Central memory CD8-positive, alpha-beta T cell (primary cell): ENCODE measurements at regions not wholly inside any gene's neighbourhood (a gene's known extent, or its start where the extent isn't known, plus 50 kb on each side); places are given as distances from the start of the nearest gene placed in this dataset.
"Not testable (repeated sequence)": the region's sequence is repeated elsewhere in the genome, so short reads cannot be mapped to it uniquely, and the experiment has no call there.

Source experiments
- ATAC-seq: fragments of 150-1000 bp; cut with Tn5 transposase; replicated peaks from 2 replicates; pipeline ENCODE4 v1.10.0; 2022; ENCODE audit warnings: mild to moderate bottlenecking, moderate FRiP score, moderate number of reproducible peaks; ENCODE audit not compliant: poor library complexity, severe bottlenecking; ENCODE audit errors: extremely low read depth
- DNase-seq, 2 donors: peaks; one replicate each; pipeline ENCODE4 v3.0.0; 2021; ENCODE audit warnings: low spot score in 2 of 2
- H3K27ac Mint-ChIP-seq: one replicate; pipeline ENCODE4 v1.8.0; 2022; ENCODE audit warnings: low read depth, mild to moderate bottlenecking, moderate library complexity, mixed read lengths
- H3K27me3 Mint-ChIP-seq: one replicate; pipeline ENCODE4 v1.8.0; 2022; ENCODE audit warnings: mixed read lengths
- H3K36me3 Mint-ChIP-seq: one replicate; pipeline ENCODE4 v1.8.0; 2022; ENCODE audit warnings: mild to moderate bottlenecking, moderate library complexity, mixed read lengths; ENCODE audit not compliant: insufficient read depth
- H3K4me1 Mint-ChIP-seq: one replicate; pipeline ENCODE4 v1.8.0; 2022; ENCODE audit warnings: mixed read lengths
- H3K4me3 Mint-ChIP-seq: one replicate; pipeline ENCODE4 v1.8.0; 2022; ENCODE audit warnings: mild to moderate bottlenecking, moderate library complexity, mixed read lengths
- H3K9me3 Mint-ChIP-seq: one replicate; pipeline ENCODE4 v1.8.0; 2022; ENCODE audit warnings: mixed read lengths

DNA sequence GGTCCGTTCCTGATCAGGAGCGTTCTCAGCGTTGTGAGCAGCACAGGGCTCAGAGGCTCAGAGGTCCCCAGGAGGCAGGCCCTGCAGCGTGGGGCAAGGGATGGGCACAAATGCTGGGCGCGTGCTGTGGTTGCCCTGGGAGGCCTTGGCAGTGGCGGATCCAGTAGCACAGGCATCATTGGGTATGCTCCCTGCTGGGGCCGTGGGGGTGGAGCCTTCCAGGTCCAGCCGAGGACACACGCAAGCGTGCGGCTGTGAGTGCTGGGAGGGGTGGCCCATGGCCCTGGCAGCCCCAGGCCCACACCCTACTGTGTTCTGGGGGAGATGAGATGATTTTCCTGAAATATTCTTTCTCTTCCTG, 253.6 kb downstream of the ADGRD1 start:
- H3K36me3 Mint-ChIP-seq = not testable (repeated sequence)

DNA sequence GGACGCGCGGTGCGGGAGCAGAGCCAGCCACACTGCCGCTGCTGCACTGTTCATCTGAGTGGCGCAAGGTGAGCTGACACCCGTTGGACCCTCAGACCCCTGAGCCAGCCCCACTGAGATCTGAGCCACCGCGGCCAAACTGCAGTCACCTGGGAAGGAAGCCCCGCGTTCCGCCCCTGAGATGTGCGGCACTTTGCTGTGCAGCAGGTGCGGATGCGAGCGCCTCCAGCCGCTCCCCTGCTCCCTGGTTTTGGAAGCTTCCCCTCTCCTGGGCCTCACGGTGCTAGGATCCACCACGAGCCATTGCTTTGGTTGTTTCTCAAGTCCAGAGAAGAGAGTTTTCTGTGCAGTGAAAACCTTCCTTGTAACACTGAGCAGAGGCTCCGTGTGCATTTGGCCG, 254.1 kb downstream of the ADGRD1 start:
- H3K27ac Mint-ChIP-seq, DNase-seq, H3K4me3 Mint-ChIP-seq, H3K36me3 Mint-ChIP-seq, ATAC-seq, H3K4me1 Mint-ChIP-seq, H3K9me3 Mint-ChIP-seq: not testable (repeated sequence)
- peaks cover 16% of the 10 kb centered on the region for H3K27me3 Mint-ChIP-seq

More for the DNA sequence above, 253.6 kb downstream of the ADGRD1 start:
- not testable (repeated sequence) for H3K9me3 Mint-ChIP-seq, ATAC-seq, DNase-seq, H3K4me1 Mint-ChIP-seq, H3K4me3 Mint-ChIP-seq, H3K27ac Mint-ChIP-seq
- H3K27me3 Mint-ChIP-seq = peaks cover 16% of the 10 kb centered on the region

DNA sequence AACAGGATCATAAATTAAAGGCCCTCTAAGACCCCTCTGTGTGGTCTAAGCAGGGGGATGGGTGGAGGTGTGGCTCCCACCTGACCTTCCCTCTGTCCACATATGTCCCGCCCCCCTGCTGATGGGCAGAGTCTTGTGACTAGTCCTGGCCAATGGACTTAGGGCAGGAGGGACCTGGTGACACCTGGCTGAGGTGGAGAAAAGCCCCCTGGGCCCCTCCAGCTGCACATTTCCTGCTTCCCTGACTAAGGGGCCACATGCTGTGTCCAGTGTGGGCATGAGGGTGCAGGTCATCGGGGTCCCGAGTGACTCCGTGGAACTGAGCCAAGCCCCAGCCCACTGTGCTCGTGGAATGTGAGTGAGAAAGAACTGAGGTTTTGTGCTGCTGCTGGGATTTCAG, 254.7 kb downstream of the ADGRD1 start:
- Mint-ChIP-seq H3K36me3 (no peaks in the 10 kb centered on the region), H3K4me3 (no peak overlapping the region), H3K27me3 (peaks cover 22% of the 10 kb centered on the region), H3K4me1 (no peaks in the 10 kb centered on the region), H3K9me3 (peaks cover 7% of the 10 kb centered on the region), H3K27ac (no peak overlapping the region)
- ATAC-seq (no peak), DNase-seq (no peak)

DNA sequence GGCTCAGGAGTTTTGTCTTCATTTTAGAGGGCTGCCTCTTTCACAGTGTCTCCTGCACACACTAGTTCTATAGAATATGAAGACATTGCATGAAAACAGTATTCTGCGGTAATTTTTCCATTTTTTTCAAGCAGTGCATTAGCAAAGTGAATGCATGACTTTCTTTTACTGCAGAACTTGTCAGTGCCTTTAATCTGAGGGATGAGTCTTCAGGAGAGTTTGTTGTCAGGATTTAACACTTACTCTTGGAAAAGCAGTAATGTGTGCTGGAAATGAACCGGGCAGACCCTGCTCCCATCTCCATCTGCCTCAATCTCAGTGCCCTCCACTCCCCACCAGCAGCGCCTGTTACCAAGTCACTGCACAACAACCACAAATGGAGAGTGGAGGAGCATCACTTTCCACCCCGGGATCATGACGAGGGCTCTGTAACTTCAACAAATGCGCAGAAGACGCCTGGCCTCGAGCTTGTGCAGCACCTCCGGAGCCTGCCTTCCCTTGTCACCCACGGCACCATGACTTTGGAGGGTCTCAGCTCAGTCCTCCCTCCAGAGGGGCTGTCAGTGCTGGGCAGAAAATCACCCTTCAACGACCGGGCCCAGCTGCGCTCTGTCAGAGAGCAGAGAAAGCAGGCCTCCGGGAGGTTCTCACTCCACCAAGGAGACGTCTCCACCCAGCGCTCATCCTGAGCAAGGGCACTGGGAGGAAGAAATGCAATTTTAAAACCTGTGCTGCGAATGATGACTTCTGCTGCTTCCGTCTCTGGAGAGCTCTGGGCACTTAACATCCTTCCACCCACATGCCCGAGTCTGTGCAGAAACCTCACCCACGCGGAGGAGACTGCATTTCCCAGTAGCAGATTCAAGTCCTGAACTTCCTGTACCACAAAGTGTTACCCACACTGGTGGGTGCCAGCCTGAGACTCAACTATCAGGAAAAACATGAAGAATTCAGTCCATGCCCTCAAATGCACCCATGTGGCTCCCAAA, 255.7 kb downstream of the ADGRD1 start:
- Mint-ChIP-seq H3K4me3 (no peak overlapping the region), H3K4me1 (no peaks in the 10 kb centered on the region), H3K36me3 (no peaks in the 10 kb centered on the region), H3K9me3 (peaks cover 8% of the 10 kb centered on the region), H3K27me3 (peaks cover 25% of the 10 kb centered on the region), H3K27ac (no peak overlapping the region)
- ATAC-seq (no peak), DNase-seq (no peak)

DNA sequence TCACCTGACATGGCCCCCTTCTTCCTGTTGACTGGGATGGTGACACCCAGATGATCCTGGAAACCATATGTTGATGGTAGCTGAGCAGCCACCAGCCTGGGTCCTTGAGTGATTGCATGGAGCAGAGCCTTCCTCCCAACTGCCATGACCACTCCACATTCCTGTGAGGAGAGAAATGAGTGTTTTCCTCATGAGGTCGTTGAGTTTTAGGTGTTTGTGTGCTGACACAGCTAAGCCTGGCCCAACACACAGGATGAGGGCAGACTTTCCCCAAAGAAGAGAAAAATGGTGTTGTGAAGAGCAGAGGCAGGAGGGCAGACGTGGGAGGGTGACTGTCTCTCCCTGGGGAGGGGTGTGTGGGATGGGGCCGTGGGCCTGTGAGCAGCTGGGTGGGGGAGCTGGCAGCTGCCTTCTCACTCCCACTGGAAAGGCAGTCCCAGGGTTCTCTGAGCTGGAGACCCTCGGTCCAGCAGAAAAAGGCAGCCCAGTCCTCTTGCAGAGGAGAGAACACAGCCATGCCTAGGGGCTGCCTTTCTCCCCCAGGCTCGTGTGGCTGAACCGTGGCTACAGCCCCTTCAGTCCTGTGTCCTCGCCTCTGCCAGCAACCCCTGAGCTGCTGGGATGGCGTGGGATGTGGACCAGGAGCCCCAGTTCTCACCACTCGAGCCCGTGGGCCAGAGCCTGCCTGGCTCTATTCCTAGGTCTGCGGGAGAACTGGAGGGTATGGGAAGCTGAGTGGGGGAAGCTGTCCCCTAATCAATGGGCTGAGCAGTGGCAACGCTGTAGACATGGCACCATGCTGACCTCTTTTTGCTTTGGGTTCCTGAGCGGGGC, 257.0 kb downstream of the ADGRD1 start:
- peaks cover 25% of the 10 kb centered on the region for H3K27me3 Mint-ChIP-seq
- H3K4me1 Mint-ChIP-seq = no peaks in the 10 kb centered on the region
- no peaks in the 10 kb centered on the region for H3K36me3 Mint-ChIP-seq
- DNase-seq = no peak
- no peak overlapping the region for H3K4me3 Mint-ChIP-seq
- no peak for ATAC-seq
- H3K27ac Mint-ChIP-seq = no peak overlapping the region
- peaks cover 8% of the 10 kb centered on the region for H3K9me3 Mint-ChIP-seq

DNA sequence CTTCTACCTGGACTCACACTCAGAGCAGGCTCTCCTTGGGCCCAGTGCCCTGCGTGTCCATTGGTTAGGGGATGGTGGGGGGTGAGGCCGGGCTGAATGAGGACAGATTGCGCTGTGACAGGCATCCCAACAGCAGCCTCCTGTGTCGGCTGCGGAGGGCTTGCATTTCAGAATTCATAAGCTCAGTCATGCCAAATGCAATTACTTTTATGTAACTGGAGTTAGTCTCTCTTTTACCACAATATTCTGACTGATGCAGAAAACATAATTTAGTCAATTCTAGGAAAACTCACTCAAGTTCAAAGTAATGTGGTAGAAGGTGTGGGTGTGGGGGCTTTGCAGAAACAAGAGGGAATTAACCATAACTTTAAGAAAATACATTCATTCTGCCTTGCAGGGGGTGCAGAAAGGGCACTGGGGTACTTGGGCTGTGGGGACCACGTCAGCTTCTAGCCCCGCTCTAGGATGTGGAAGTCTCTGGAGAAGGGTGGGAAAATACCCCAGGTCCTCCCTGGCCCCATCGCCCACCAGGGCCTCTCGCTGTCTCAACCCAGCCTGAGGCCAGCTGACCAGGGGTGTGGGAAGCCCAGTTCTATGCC, 257.7 kb downstream of the ADGRD1 start:
- Mint-ChIP-seq H3K9me3 (peaks cover 8% of the 10 kb centered on the region), H3K4me1 (no peaks in the 10 kb centered on the region), H3K27ac (no peak overlapping the region), H3K4me3 (no peak overlapping the region), H3K27me3 (peaks cover 25% of the 10 kb centered on the region), H3K36me3 (no peaks in the 10 kb centered on the region)
- no peak for DNase-seq
- ATAC-seq = no peak

DNA sequence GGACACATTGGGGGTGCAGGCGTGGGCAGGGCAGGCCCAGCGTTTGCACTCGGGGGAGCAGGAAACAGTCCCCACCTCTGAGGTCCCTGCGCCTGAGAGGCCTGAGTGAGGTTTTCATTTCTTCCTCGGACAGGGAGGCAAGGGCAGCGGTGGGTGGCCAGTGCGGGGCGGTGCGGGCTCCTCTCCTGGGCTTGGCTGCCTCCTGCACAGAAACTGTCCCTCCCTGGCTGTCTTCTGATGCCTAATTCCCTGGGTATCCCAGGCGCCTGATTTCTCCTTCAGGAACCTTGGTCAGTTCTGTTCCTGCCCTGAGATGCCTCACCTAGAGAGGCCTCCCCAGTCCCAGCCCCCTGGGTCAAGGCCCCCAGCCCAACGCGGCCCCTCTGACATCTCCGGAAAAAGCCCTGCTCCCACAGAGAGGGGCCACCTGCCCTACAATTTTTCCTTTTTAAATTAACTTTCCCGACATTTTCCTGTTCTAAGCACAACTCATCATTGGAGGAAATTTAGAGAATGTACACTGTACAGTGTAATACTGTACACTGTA, 260.3 kb downstream of the ADGRD1 start:
- no peaks in the 10 kb centered on the region for H3K4me1 Mint-ChIP-seq
- no peak overlapping the region for H3K4me3 Mint-ChIP-seq
- no peaks in the 10 kb centered on the region for H3K36me3 Mint-ChIP-seq
- DNase-seq (no peak), ATAC-seq (no peak)
- H3K27me3 Mint-ChIP-seq = peaks cover 47% of the 10 kb centered on the region
- peaks cover 8% of the 10 kb centered on the region for H3K9me3 Mint-ChIP-seq
- H3K27ac Mint-ChIP-seq = no peak overlapping the region

DNA sequence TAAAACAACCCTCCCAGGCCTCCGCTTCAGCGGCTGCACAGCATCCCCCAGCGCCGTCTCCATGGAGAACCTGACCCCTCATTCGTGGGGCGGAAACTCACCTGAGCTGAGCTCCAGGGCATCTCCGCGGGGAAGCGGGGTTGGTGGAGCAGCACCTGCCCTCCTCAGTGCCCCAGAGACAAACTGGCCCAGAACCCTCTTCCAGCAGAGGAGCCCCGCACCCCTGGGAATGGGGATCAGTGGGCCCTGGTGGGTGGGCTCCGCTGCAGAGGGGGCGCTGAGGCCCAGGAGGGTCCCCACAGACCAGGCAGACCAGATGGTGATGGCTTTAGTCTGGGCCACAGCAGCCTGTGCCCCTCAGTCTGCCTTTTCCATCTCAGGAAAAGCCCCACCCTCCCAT, 261.2 kb downstream of the ADGRD1 start:
- H3K27ac Mint-ChIP-seq, H3K36me3 Mint-ChIP-seq, H3K4me1 Mint-ChIP-seq, ATAC-seq, DNase-seq, H3K4me3 Mint-ChIP-seq, H3K9me3 Mint-ChIP-seq: not testable (repeated sequence)
- peaks cover 45% of the 10 kb centered on the region for H3K27me3 Mint-ChIP-seq

DNA sequence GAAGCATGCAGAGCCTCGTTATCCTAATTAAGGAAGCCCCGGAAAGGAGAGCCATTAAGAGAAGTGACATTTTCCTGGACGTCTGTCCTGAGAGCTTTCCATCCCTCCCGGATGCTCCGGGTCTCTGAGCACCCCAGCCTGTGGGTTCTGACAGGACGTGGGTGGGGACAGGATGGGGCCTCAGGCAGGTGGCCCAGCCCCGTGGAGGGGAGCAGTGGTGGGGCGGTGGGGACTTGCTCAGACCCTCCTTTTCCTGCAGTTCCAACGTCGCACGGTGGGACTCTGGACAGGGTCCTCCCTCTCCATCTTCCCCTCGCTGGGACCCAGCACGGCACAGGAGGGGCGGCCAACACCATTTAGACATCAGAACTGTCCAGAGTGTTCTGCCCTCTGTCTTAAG, 262.9 kb downstream of the ADGRD1 start:
- ATAC-seq, H3K9me3 Mint-ChIP-seq: not testable (repeated sequence)

DNA sequence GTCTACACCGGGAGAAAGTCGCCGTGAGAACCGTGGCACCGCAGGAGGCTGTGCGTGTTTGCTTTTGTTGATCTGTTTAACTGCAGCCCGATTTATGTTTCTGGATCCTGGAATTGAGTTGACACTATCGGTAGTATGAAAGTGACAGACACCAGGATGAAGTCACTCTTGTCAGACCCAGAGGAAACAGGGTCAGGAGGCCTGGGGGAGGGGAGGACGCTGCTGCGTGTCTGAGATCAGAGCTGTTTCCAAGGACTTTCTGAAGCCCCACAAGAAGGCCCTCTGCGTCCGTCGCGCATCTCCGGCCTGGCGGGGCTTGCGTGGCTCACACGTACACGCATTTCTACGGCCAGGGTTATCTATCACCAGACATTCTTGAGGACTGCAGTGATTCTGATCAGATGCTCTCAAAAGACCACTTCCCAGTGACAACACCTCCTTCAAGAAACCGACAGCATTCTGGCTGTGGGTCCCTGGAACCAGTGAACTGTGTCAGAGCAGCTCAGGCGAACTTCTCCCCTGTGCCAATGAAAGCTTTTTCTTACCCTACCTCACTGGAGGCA, 263.4 kb downstream of the ADGRD1 start:
- H3K4me1 Mint-ChIP-seq = peaks cover 1% of the 10 kb centered on the region
- peaks cover 36% of the 10 kb centered on the region for H3K27me3 Mint-ChIP-seq
- H3K36me3 Mint-ChIP-seq = no peaks in the 10 kb centered on the region
- no peak overlapping the region for H3K4me3 Mint-ChIP-seq
- H3K27ac Mint-ChIP-seq = no peak overlapping the region
- DNase-seq (no peak), ATAC-seq (no peak)
- peaks cover 8% of the 10 kb centered on the region for H3K9me3 Mint-ChIP-seq

More for the DNA sequence above, 262.9 kb downstream of the ADGRD1 start:
- H3K4me1 Mint-ChIP-seq, H3K27ac Mint-ChIP-seq, H3K4me3 Mint-ChIP-seq, DNase-seq, H3K36me3 Mint-ChIP-seq: not testable (repeated sequence)
- H3K27me3 Mint-ChIP-seq = peaks cover 36% of the 10 kb centered on the region

DNA sequence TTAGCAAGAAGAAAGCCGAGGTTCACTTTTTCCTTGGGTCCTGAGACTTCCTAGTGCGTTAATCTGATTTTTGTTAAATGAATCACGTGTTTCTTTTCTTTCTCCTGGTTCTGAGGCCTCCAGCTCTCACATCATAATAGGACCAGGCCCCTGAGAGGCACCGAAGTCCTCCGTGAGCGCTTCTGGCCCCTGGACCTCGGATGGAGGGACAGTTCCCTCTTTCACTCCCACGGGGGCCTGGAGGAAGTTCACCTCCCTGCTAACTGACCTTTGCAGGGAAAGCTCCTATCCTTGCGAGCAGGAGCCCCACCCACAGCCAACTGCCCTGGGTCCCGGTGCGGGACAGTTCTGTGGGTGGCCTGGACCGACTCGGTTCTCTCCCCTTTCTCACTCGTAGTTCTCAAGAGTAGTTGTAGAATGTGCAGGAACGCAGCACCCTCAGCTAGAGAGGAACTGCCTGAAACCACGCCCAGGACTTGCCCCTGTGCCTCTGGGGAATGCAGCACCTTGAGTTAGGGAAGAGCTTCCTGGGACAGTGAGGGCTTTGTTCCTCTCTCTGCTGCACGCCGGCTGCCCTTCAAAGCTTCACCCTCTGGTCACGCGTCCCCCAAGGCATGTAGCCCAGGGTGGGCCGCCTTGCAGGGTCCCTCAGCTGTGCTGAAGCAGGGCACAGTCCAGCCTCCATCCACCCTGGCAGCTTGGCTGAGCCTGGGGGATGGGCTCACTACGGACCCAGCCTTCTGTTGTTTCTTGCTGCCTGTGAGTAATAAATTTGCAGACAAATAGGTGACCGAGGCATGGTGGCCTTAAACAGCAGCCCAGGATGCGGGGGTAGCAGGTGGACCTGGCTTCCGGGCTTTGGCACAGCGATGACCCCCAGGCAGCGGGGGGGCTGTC, 264.6 kb downstream of the ADGRD1 start:
- H3K27me3 Mint-ChIP-seq = peaks cover 31% of the 10 kb centered on the region
- ATAC-seq (no peak), DNase-seq (no peak)
- H3K36me3 Mint-ChIP-seq = no peaks in the 10 kb centered on the region
- H3K27ac Mint-ChIP-seq = no peak overlapping the region
- H3K4me1 Mint-ChIP-seq = peaks cover 6% of the 10 kb centered on the region
- H3K4me3 Mint-ChIP-seq = no peak overlapping the region
- peaks cover 3% of the 10 kb centered on the region for H3K9me3 Mint-ChIP-seq
